Sigmoid colon (tissue), 4 donors: ENCODE measurements at regions not wholly inside any gene's neighbourhood (a gene's known extent, or its start where the extent isn't known, plus 50 kb on each side); places are given as distances from the start of the nearest gene placed in this dataset.

ENCODE experiments used
- CTCF ChIP-seq, 4 experiments: fragments of 450-650 bp in 3 of 4; fragments of 200-600 bp in 1 of 4; IDR thresholded peaks; one replicate each; pipeline ENCODE4 v1.5.1; 2016 to 2019; ENCODE audit warnings: antibody characterized with exemption in 4 of 4, mild to moderate bottlenecking in 3 of 4, moderate library complexity in 2 of 4
- POLR2AphosphoS5 ChIP-seq, 4 donors: sonication (generic); formaldehyde crosslinking; IDR thresholded peaks; one replicate each; pipeline ENCODE4 v1.6.1; 2017; ENCODE audit warnings: antibody characterized with exemption in 4 of 4

- TF ChIP-seq POLR2AphosphoS5 (IDR thresholded peaks at IDR 0.05) (no peak), CTCF (IDR thresholded peaks at IDR 0.05) (no peak)
Observed at GRCh38 chr6:113642714-113643406, 214.3 kb upstream of the MARCKS start.
